GM13977 (cell line): ENCODE measurements at regions not wholly inside any gene's neighbourhood (a gene's known extent, or its start where the extent isn't known, plus 50 kb on each side); places are given as distances from the start of the nearest gene placed in this dataset.

Experiments
- DNase-seq: peaks from one replicate; pipeline ENCODE4 v3.0.0; 2012; ENCODE audit warnings: low spot score
- CTCF ChIP-seq: IDR thresholded peaks from 2 replicates; pipeline ENCODE4 v1.5.1; 2012; ENCODE audit warnings: mild to moderate bottlenecking, control low read depth; ENCODE audit not compliant: insufficient read depth; ENCODE audit errors: extremely low read depth, missing control alignments
- in situ Hi-C: fragments of 300-500 bp; cut with MboI; formaldehyde crosslinking; loops from one replicate; pipeline ENCODE4 v1.12.0; 2022; ENCODE audit warnings: low sequenced_read_pairs, low pct_unique_long_range_greater_than_20kb, mixed read lengths, inconsistent platforms; ENCODE audit not compliant: unreplicated experiment

GRCh38 chr5:68872088-68872839 is 221.6 kb upstream of the SLC30A5 start:
- in situ Hi-C loops = no loop called here
- no peak for DNase-seq
- TF ChIP-seq CTCF = no peak

- no peak for DNase-seq
- no peak for TF ChIP-seq CTCF
- in situ Hi-C loops = no loop called here
Observed at GRCh38 chr5:68873198-68873597, 220.6 kb upstream of the SLC30A5 start.

GRCh38 chr5:68875351-68875750 is 218.5 kb upstream of the SLC30A5 start:
- in situ Hi-C loops = no loop called here
- TF ChIP-seq CTCF = no peak
- no peak for DNase-seq

GRCh38 chr5:68883436-68883835 is 210.4 kb upstream of the SLC30A5 start:
- in situ Hi-C loops = no loop called here
- DNase-seq = no peak
- TF ChIP-seq CTCF = no peak

GRCh38 chr5:68884144-68884754 is 209.6 kb upstream of the SLC30A5 start:
- in situ Hi-C loops = no loop called here
- no peak for TF ChIP-seq CTCF
- no peak for DNase-seq

- in situ Hi-C loops = no loop called here
- DNase-seq = peak; percentile 18
- peak; percentile 20 for TF ChIP-seq CTCF
Observed at GRCh38 chr5:68884883-68885282, 208.9 kb upstream of the SLC30A5 start.
